ENCODE measurements at regions not wholly inside any gene's neighbourhood (a gene's known extent, or its start where the extent isn't known, plus 50 kb on each side); places are given as distances from the start of the nearest gene placed in this dataset.

DNA sequence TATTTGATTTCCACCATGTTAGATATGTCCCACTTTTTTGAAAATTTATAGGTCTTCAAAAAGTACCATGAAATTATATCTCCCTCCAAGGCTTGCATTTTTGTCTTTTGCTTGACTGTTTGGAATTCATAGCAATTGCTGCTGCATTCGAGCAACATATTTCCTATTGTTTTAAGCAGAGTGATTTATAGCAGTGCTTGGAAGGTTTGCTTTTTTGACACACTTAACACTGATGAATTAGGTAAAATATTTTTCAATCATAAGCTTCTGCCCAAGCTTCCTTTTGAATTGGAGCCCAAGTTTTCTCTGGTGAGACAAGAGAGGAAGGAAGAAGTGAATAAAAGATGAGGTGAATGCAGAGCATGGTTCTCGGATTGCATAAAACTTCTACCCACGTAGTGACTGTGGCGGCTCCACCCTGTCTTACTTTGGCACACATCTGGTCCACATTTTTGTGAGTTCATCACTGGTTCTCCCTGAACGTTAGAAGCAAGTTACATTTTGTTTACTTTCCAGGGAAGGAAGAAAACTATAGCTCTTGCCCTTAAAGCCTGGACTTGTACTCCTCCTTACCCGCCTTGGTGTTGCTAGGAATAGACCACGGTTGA, 667.0 kb downstream of the TSN start:
- no peaks in the 10 kb centered on the region for H3K9me3 ChIP-seq (ENCODE audit: insufficient read depth in 2 of 2, low read depth in 1 of 2, low read length in 1 of 2)
- H3K9ac ChIP-seq (replicated peaks in 1 of 4; ENCODE audit: extremely low read depth in 1 of 4, low read depth in 3 of 4, low read length in 3 of 4) = no peak overlapping the region
- ChIA-PET POLR2A (ENCODE audit: partially characterized antibody) (no interaction called here), CTCF (ENCODE audit: partially characterized antibody) (interaction anchor here (0.6 kb wide), 1 partner anchor 24 kb away, joined by 3 read pairs; no protein-coding TSS in a partner anchor)
- H2BK5ac ChIP-seq (ENCODE audit: low read depth, low read length) = no peak overlapping the region
- no peak overlapping the region for H2BK12ac ChIP-seq (ENCODE audit: low read depth, low read length)
- no peak overlapping the region for H4K91ac ChIP-seq (replicated peaks; ENCODE audit: insufficient read length, low read length)
- H3K23me2 ChIP-seq (ENCODE audit: low read depth, low read length) = no peaks in the 10 kb centered on the region
- H2BK15ac ChIP-seq (ENCODE audit: low read length) = no peak overlapping the region
- DNase-seq (ENCODE audit: low read depth in 1 of 2, low spot score in 2 of 2) (no peak), FAIRE-seq (no peak)
- no peaks in the 10 kb centered on the region for H4K20me1 ChIP-seq (replicated peaks in 1 of 2; ENCODE audit: control insufficient read depth in 1 of 2, insufficient read depth in 2 of 2, low read length in 2 of 2)
- H3K4me2 ChIP-seq (ENCODE audit: insufficient read depth in 1 of 2, low read depth in 2 of 2, low read length in 2 of 2) = no peak overlapping the region
- H3K14ac ChIP-seq (ENCODE audit: insufficient read length) = no peak overlapping the region
- H3K18ac ChIP-seq (ENCODE audit: extremely low read depth, low read length) = no peak overlapping the region
- H3K4ac ChIP-seq (replicated peaks; ENCODE audit: insufficient read length, low read depth, low read length) = no peak overlapping the region
- H2AK5ac ChIP-seq (ENCODE audit: low read depth, low read length) = no peak overlapping the region
- no peak overlapping the region for H3K27ac ChIP-seq (ENCODE audit: low read depth, low read length)
- H3K4me1 ChIP-seq (replicated peaks in 1 of 4; ENCODE audit: control insufficient read depth in 3 of 4, insufficient read depth in 4 of 4, low read length in 3 of 4) = no peaks in the 10 kb centered on the region
- H3K56ac ChIP-seq (replicated peaks; ENCODE audit: insufficient read length, low read depth, low read length) = no peak overlapping the region
- H2AFZ ChIP-seq (ENCODE audit: low read length) = no peak overlapping the region
- H4K5ac ChIP-seq (ENCODE audit: insufficient read length, low read depth, low read length) = no peak overlapping the region
- WGBS, 2 experiments (ENCODE audit: extremely low coverage in 1 of 2, insufficient coverage in 1 of 2, insufficient read length in 1 of 2, insufficient replicate concordance in 2 of 2, low coverage in 1 of 2, low lambda C conversion rate in 2 of 2, missing lambda C conversion rate in 1 of 2) = 90% methylated on average over 7 of the region's 7 CpGs; no CpG with 5 or more reads in 1 of the 2 experiments
- H3K36me3 ChIP-seq (ENCODE audit: control insufficient read depth in 2 of 4, insufficient read depth in 4 of 4, low read length in 3 of 4) = no peaks in the 10 kb centered on the region
- no peak overlapping the region for H3K23ac ChIP-seq (ENCODE audit: insufficient read length)
- no peak overlapping the region for H3K4me3 ChIP-seq (ENCODE audit: extremely low read depth in 1 of 4, insufficient read depth in 2 of 4, low read depth in 3 of 4, low read length in 4 of 4)
- H3K79me1 ChIP-seq (ENCODE audit: low read depth, low read length) = no peaks in the 10 kb centered on the region
- H2BK120ac ChIP-seq (replicated peaks; ENCODE audit: low read depth, low read length) = no peak overlapping the region
- no peaks in the 10 kb centered on the region for H3K79me2 ChIP-seq (ENCODE audit: control insufficient read depth in 1 of 2, insufficient read depth in 2 of 2, low read length in 2 of 2)
- H3K27me3 ChIP-seq (replicated peaks in 1 of 4; ENCODE audit: control insufficient read depth in 3 of 4, extremely low read depth in 1 of 4, insufficient read depth in 3 of 4, low read length in 3 of 4) = no peaks in the 10 kb centered on the region
- H4K8ac ChIP-seq (ENCODE audit: extremely low read depth, insufficient read depth, low read length) = no peak overlapping the region
- no peak overlapping the region for H2BK20ac ChIP-seq (ENCODE audit: low read length)
- TF ChIP-seq GTF2F1 (IDR thresholded peaks at IDR 0.05; ENCODE audit: borderline replicate concordance, low read depth, low read length) = no peak
- no peak for TF ChIP-seq POLR2AphosphoS5 (IDR thresholded peaks at IDR 0.05; ENCODE audit: low read depth, low read length)
- no peak for TF ChIP-seq SIN3A (conservative IDR thresholded peaks at IDR 0.05 in 1 of 2, IDR thresholded peaks at IDR 0.05 in 1 of 2; ENCODE audit: low read depth in 1 of 2, low read length in 2 of 2)
- TF ChIP-seq, protein P1, sequence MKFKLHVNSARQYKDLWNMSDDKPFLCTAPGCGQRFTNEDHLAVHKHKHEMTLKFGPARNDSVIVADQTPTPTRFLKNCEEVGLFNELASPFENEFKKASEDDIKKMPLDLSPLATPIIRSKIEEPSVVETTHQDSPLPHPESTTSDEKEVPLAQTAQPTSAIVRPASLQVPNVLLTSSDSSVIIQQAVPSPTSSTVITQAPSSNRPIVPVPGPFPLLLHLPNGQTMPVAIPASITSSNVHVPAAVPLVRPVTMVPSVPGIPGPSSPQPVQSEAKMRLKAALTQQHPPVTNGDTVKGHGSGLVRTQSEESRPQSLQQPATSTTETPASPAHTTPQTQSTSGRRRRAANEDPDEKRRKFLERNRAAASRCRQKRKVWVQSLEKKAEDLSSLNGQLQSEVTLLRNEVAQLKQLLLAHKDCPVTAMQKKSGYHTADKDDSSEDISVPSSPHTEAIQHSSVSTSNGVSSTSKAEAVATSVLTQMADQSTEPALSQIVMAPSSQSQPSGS (IDR thresholded peaks at IDR 0.05; ENCODE audit: low read length) = no peak
- no peak for TF ChIP-seq MAFK (IDR thresholded peaks at IDR 0.05; ENCODE audit: low read depth, low read length)
- no peak for TF ChIP-seq RNF2 (IDR thresholded peaks at IDR 0.05; ENCODE audit: borderline replicate concordance, low read depth, low read length, missing control alignments, poor library complexity, severe bottlenecking)
- TF ChIP-seq SP1 (IDR thresholded peaks at IDR 0.05; ENCODE audit: low read depth, low read length) = no peak
- TF ChIP-seq RBBP5 (IDR thresholded peaks at IDR 0.05; ENCODE audit: borderline replicate concordance, low read depth, low read length) = no peak
- TF ChIP-seq KDM4A (IDR thresholded peaks at IDR 0.05; ENCODE audit: low read depth, low read length, severe bottlenecking) = no peak
- no peak for TF ChIP-seq JUND (IDR thresholded peaks at IDR 0.05; ENCODE audit: low read length)
- TF ChIP-seq POU5F1 (IDR thresholded peaks at IDR 0.05; ENCODE audit: low read depth, low read length) = no peak
- TF ChIP-seq TCF12 (IDR thresholded peaks at IDR 0.05; ENCODE audit: low read depth, low read length) = no peak
